DMS53 (cell line): ENCODE measurements at regions not wholly inside any gene's neighbourhood (a gene's known extent, or its start where the extent isn't known, plus 50 kb on each side); places are given as distances from the start of the nearest gene placed in this dataset.
A peak's percentile ranks its signal among the peaks of the same experiment; 100 is the strongest.
"Not testable (repeated sequence)": the region's sequence is repeated elsewhere in the genome, so short reads cannot be mapped to it uniquely, and the experiment has no call there.

Source experiments
- DNase-seq: peaks from one replicate; lab custom pipeline; 2025; lab: John Stamatoyannopoulos, UW

DNA sequence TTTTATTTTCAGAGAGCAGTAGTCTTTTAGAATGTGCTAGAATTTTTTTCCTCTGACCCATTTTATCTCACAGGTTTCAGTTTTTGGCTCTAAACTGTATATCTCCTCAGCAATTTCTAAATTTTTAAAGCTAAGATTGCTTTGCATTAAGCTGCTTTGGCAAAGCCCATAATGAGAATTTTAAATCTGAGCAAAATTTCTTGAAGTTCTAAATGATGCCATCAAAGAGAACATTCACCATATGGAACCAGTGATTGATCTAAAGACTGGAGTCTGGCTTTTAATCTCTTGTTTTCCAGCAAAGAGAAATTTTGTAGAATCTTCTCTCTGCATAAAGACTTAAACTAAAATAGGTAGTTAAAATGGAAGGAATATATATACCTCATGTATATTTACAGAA lies 313.6 kb downstream of the TBC1D32 start:
- DNase-seq: no peak

DNA sequence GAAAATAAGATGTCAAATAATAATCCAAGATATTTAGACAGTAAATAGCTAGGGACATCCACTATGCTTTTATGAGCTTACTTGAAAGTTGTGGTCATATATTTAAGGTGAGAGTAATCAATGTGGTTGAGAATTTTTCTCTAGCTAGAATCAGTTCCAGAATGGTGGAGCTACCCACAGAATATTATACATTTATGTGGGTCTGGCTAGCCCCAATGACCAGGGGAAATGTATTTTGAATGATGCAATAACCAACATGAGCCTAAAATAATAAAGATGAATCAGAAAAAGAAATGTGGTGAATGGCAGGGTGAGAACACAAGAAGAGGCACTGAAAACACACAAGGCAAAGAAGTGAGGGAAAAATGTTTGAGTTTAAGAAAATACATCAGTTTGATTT lies 325.7 kb downstream of the TBC1D32 start:
- DNase-seq: no peak

DNA sequence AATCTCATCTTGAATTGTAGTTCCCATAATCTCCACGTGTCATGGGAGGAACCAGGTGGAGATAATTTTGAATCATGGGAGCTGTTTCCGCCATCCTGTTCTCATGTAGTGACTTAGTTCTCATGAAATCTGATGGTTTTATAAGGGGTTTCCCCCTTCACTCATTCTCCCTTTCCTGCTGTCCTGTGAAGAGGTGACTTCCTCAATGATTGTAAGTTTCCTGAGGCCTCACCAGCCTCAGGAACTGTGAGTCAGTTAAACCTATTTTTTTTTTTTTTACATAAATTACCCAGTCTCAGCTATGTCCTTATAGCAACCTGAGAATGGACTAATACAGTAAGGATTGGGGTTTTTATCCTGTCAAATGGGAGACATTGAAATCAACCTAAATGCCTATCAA lies 328.3 kb downstream of the TBC1D32 start:
- no peak for DNase-seq

DNA sequence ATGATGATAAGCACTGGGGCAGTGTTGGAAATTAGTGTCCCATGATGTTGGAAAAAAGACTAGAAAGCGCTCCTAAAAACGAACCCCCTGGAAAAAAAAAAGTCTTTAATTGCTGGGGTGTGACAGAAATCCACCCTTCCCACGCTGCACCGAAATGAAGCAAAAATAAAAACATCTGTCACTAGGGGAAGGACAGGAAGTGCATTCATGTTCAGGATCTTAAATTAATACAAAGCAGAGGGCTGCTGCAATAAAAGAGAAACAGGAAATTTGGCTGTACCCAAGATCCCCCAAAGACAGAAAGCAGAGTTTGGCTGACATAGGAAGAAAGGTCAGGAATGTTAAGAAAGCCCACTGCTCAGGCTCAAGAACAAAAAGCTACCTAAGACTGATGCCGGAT lies 333.9 kb downstream of the TBC1D32 start:
- DNase-seq: no peak

DNA sequence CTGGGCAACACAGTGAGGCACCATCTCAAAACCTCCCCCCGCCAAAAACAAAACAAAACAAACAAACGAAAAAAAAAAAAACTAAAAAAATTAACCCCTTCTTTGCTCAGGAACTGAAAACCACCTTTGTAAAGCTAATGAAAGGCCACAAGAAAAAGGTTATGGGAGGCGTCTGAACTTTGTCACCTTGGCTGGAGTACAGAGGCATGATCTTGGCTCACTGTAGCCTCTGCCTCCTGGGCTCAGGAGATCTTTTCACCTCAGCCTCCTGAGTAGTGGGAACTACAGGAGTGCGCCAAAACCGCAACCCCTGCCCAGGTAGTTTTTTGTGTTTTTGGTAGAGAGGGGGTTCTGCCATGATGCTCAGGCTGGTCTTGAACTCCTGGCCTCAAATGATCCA lies 337.9 kb downstream of the TBC1D32 start:
- DNase-seq: no peak

DNA sequence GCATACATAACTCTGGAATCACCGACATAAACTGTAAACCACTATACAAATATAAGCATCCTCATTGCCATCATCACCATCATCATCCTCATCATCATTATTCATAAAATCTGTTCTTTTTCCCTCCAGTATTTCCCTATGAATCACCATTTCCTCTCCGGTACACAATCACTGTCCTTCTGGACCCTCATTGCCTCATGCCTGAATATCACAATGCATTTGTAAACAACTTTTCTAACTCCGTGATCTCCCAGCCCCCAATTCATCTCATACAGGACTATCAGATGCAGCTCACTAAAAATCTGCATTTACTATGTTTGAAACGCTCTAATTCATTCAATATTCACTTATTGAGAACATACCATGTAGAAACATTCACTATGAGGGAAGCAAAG lies 339.7 kb downstream of the TBC1D32 start:
- DNase-seq: no peak

DNA sequence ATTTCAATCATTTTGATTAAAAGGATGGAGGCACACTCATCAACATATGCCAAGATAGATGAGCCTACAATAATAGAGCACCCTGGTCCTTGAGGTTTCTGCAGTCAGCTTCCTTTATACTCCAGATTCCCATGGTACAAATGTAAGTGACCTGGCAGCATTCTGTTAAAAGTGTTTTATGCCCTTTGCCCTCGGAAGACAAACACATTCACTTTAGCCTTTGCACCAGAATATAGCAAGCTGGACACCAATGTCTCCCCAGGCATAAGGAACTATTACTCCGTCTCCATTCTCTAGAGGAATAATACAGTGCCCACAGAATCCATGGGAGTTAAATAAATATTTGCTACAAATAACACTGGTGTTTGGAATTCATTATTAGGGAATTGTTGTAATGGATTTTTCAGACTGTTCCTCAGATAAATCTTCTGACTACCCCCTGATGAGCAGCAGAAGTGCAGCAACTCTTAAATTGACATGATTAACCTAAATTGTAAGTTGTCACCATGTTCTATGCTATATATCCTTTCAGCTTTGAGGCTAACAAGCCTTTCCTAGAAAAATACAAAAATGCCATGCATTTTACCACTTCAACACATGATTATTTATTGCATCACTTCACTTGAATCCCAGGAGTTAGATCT lies 340.2 kb downstream of the TBC1D32 start:
- DNase-seq: no peak

DNA sequence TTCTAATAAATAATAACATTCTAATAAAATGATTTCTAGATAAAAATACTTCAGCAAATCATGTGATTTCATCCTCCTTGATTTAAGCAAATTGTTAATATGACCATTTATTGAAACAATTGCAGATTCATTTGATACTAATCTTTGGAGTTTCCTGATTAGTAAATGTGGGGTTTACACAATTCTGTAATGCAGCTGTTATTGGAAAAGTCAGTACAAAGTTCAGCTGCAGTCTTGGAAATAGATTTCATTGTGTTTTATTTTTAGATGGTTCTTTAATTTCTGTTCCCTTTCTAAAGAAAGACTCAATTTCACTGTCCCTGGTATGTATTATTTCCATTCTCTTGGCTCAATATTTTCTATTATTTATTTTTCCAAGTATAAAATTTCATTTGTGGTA lies 342.0 kb downstream of the TBC1D32 start:
- no peak for DNase-seq

DNA sequence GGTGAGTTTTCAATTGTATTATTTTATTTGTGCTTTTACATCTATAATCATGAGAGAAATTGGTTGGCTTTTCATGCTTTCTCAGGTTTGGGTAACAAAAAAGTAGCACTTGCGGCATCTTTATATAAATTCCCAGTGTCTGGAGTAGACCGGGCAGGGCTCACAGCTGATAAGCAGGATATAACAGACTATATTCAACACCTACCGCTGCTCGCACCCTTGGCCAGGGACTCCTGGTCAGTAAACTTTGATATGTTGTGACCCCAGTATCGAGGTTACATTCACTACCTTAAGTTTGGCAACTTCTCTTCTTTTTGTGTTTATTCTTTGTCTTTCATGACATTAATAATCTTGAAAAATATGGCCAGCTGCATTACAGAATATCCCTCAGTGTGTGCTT lies 343.4 kb downstream of the TBC1D32 start:
- DNase-seq: no peak

DNA sequence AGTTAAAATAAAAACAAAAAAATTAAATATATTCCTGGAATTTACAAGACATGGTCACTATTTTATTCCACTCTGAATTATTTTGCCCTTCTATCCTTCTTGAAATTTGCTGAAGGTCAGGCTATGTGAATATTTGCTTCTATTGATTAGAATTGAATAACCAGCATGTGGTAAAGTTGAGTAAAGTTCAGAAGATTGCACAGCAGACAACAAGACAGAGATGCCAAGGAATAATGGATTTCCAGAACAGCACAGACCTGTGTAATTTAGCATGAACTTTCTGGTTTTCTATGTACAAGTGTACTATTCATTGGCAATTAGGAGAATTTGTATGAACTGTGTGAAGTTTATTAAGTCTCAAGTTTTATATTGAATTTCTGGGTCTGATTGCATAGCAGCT lies 352.4 kb downstream of the TBC1D32 start:
- DNase-seq: no peak

DNA sequence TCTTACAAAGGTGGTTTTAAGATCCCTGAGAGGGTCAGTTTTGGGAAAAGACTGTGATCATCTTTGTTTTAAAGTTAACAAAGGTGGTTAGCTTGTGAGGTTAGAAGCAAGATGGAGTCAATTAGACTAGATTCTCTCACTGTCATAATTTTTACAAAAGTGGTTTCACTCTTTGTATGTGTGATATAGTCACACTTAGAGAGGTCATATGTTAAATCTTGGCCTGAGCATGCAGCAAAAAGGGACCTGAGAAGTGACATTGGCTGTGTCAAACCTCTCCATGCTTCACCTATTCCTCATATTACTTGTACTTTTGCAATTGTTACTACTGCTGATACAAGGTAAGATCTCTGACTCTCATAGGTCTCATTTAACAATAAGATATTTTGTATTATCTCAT lies 368.0 kb downstream of the TBC1D32 start:
- no peak for DNase-seq

DNA sequence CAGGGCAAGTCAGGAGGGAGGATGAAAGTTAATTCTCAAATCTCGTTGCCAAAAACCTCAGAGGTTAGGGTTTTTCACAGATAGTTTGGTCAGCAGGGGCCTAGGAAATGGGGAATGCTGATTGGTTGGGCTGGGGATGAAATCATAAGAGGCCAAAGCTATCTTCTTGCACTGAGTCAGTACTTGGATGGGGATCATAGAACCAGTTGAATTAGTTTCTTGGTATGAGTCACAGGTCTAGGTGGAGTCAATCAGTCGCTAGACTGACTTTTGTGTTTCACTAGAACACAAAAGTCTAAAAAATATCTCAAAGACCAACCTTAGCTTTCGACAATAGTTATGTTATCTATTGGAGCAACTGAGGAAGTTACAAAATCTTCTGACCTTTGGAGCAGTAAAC lies 368.5 kb downstream of the TBC1D32 start:
- peak; percentile 5 for DNase-seq

DNA sequence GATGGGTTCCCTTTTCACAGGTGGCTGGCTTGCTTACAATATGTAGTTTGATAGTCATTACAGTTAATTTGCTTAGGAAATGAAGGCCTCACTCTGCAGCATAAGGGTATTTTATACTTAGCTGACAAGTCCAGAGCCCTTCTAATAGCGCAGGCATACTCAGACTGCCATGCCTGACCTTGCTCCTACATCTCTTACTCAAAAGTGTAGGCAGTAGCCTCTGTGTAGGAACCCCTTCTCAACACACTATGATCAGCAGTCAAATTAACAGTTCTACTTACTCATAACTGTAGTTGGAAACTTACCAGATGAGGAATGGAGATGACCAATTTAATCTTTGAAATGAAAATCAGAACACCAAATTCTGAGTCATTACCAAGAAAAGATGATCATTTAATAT lies 373.5 kb downstream of the TBC1D32 start:
- no peak for DNase-seq

DNA sequence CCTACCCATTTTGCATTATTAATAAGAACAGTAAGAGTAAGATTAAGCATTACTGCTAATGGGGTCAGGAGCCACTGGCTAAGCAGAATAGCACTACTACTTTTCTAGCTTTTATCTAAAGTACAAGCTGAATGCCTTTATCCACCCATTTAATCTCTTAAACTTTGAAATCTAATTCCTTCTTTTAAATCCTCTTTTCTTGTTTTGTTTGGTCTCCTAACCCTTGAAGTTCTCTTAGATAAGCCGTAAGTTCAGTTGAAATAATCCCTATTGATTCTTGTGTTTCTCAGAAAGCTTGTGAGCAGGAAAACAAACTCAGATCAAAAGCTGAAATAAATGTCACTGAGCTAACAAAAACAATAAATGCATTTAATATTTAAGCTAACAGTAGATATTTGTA lies 380.2 kb downstream of the TBC1D32 start:
- no peak for DNase-seq

DNA sequence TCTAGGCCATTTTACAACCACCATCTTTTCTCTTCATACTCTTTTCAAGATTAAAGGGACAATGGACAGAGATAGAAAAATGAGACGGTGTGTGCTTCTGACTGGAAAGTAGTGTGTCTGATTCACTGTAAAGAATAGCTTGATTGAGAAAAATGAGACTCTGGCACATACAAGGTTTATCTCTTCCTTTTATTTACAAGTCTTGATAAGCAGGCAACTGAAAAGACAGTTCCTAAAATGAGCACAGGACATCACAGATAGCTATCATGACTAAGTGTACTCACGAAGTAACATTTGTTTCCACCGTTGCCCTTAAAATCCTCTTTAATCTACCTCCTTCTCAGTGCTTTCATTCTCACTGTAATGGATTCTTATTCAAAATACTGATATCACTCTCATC lies 383.0 kb downstream of the TBC1D32 start:
- DNase-seq: no peak

DNA sequence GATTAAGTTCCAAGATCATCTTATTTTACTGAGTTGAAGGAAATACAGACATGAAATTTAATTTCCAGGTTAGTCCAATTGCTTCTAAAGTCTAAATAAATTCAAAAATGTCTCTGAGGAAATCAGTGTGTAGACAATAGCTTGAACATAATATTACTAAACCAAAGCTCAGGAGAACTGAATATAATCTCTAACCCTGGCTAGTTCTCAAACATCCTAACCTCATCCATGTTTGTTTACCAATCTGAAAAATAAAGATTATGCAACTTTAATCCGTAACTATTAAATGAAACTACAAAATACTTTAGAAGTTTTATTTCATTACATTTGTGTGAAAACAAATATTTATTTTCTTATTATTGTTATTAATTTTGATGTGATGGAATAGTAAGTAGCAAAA lies 387.2 kb downstream of the TBC1D32 start:
- no peak for DNase-seq

DNA sequence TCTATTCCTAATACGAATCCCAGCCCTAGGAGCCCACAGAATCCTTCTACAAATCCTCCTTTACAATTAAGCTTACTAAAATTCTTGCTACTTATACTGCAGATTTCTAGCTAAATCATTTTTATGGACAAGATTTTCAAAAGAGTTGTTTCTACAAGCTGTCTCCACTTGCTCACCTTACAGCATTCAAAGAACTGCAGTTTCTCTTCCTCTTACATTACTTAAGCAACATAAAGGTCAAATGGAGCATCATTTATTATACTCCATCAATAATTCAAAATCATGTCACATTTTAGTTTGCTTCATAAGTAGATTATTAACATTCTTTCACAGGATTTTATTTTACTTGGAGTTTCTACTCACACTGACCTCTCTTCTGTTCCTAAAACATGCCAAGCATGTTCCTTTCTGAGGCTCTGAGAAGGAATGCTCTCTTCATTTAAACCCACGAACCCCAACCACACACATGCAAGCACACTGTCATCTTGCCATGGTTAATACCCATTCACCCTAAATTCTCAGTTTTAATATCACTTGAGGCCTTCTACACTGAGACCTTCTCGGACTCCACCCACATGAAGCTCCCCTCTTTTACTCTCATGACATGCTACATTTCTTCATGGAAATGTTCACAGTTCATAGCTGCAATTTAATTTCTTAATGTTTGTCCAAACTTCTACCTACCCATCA lies 388.2 kb downstream of the TBC1D32 start:
- no peak for DNase-seq

DNA sequence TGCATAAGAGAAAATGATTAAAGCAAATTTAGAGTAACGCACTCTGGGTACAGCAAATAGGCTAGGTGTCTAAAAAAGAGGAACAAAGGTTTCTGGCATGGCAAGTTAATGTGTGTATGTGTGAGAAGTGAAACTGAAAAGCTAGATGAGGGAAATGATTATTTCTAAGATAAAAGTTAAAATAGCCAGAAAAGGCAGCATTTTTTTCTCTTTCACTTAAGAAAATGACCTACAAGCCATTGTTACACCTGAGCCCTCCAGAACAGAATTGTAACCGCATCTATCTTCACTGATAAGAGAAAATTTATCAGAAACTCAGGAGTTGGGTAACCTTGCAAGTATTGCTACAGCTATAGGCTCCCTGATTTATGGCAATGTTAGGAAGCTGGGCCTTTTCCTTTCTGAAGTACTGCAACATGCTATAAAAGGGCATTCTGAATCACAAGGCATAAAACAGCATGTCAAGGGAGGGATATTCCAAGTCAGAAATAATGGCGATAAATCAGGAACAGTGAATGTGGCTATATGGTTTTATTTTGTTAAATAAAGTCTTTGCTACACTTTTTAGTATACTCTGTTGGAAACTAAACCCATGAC lies 395.3 kb downstream of the TBC1D32 start:
- no peak for DNase-seq

DNA sequence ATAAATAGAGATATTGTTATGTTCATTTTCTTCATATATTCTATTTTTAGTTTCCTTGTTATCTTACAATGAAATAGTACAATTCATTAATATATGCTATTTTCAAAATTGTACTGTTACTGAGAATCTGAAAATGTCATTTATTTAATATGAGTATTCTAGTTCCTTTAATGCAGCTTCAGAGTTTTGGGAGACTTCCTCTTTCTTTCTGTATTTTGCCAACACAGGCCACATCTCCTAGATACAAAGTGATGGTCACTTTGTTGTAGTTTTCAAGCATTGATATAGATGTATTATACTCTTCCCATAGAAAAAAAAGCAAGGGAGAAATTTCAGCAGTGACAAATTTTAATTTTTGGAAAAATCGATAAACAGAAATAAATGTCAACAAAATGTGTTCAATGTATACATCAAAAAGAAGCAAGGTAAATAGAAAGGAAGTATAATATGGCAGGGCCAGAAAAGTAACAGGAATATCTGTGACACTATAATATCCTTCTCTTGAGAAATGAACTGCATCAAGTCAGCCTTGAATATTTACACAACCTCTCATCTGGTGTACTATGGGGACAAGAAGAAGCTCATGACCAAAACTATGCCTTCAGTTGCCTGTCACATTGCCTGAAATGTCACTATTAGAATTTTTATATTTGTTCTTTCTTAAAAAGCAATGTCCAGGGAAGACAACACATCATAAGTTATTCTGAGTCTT lies 396.0 kb downstream of the TBC1D32 start:
- peak; percentile 5 for DNase-seq

DNA sequence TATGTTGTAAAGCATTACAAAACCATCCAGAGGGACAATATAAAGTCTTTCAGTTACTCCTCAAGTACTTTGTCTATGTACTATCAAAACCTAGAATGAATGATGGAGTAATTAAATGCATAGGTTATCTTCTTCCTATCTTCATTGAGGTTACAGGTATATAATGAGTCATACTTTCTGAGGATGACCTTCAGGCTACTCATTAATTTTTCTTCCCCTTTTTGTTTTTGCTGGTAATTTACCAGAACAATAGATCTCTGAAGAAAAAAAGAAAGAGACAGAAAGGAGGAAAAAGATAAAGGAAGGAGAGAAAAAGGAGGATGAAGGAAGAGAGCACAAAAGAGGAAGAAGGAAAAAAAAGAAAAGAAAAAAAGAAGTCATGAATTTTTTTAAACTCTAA lies 398.4 kb downstream of the TBC1D32 start:
- no peak for DNase-seq

DNA sequence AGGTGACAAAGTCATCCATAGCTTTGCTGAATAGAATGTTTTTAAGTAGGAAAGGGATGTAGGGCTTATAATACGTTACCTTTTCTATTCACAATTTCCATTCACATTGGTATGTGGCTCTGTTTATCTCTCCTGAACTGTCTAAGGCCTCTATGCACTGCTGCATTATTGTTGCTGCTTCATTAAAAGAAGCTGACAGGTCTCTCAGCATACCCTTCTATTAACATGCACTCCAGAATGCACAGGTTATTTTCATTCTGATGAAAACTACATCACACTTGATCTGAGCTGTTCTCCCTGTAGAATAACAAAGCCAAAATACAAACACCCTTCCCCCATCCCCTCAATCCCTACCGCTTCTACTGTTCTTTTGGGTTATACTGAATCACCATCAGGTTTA lies 399.3 kb downstream of the TBC1D32 start:
- DNase-seq: no peak

DNA sequence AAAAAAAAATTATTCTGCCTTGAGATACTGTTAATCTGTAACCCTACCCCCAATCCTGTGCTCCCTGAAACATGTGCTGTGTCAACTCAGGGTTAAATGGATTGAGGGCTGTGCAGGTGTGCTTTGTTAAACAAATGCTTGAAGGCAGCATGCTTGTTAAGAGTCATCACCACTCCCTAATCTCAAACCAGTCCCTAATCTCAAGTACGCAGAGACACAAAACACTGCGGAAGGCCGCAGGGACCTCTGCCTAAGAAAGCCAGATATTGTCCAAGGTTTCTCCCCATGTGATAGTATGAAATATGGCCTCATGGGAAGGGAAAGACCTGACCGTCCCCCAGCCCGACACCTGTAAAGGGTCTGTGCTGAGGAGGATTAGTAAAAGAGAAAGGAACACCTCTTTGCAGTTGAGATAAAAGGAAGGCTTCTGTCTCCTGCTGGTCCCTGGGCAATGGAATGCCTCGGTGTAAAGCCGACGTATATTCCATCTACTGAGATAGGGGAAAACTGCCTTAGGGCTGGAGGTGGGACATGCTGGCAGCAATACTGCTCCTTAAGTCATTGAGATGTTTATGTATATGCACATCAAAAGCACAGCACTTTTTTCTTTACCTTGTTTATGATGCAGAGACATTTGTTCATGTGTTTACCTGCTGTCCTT lies 402.6 kb downstream of the TBC1D32 start:
- not testable (repeated sequence) for DNase-seq

DNA sequence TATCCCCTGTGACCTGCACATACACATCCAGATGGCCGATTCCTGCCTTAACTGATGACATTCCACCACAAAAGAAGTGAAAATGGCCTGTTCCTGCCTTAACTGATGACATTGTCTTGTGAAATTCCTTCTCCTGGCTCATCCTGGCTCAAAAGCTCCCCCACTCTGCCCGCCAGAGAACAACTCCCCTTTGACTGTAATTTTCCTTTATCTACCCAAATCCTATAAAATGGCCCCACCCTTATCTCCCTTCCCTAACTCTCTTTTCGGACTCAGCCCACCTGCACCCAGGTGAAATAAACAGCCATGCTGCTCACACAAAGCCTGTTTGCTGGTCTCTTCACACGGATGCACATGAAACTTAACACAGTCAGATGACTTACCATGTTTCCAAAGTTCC lies 403.8 kb downstream of the TBC1D32 start:
- DNase-seq: not testable (repeated sequence)
